Activated naive CD4-positive, alpha-beta T cell treated with anti-CD3 and anti-CD28 coated beads, Interleukin-2, amount 50 U/mL, for 72 hours (primary cell): ENCODE measurements at regions not wholly inside any gene's neighbourhood (a gene's known extent, or its start where the extent isn't known, plus 50 kb on each side); places are given as distances from the start of the nearest gene placed in this dataset.
"Not testable (repeated sequence)": the region's sequence is repeated elsewhere in the genome, so short reads cannot be mapped to it uniquely, and the experiment has no call there.

Experiments
- ATAC-seq, 2 donors: fragments of 150-1000 bp; cut with Tn5 transposase; 2 replicates each; pipeline ENCODE4 v1.10.0; 2021; ENCODE audit warnings: mild to moderate bottlenecking in 2 of 2, moderate library complexity in 2 of 2
- DNase-seq, 2 donors: peaks; one replicate each; pipeline ENCODE4 v3.0.0; 2021 to 2022; ENCODE audit warnings: low spot score in 2 of 2
- H3K27ac Mint-ChIP-seq, 2 donors: one replicate each; pipeline ENCODE4 v1.8.0; 2022; ENCODE audit warnings: mild to moderate bottlenecking in 2 of 2, mixed read lengths in 2 of 2
- H3K36me3 Mint-ChIP-seq, 2 donors: one replicate each; pipeline ENCODE4 v1.8.0; 2022; ENCODE audit warnings: mixed read lengths in 2 of 2
- H3K9me3 Mint-ChIP-seq, 2 donors: one replicate each; pipeline ENCODE4 v1.8.0; 2022; ENCODE audit warnings: mixed read lengths in 2 of 2

- Mint-ChIP-seq H3K36me3 (no peaks in the 10 kb centered on the region), H3K9me3 (no peaks in the 10 kb centered on the region), H3K27ac (no peak overlapping the region)
- ATAC-seq (peak in 1 of 2 donors; percentile 90), DNase-seq (no peak)
Measured at GRCh38 chr5:66285343-66285922, 141.3 kb downstream of the SREK1 start.

GRCh38 chr5:66291771-66292170, 147.7 kb downstream of the SREK1 start:
- Mint-ChIP-seq H3K9me3 (no peaks in the 10 kb centered on the region), H3K36me3 (no peaks in the 10 kb centered on the region), H3K27ac (no peak overlapping the region)
- no peak for DNase-seq
- ATAC-seq, result no peak

GRCh38 chr5:66293851-66294250, 149.8 kb downstream of the SREK1 start:
- not testable (repeated sequence) for DNase-seq, H3K36me3 Mint-ChIP-seq, H3K27ac Mint-ChIP-seq, ATAC-seq, H3K9me3 Mint-ChIP-seq

- no peak for ATAC-seq
- H3K36me3 Mint-ChIP-seq, result no peaks in the 10 kb centered on the region
- DNase-seq, result no peak
- H3K27ac Mint-ChIP-seq, result no peak overlapping the region
- no peaks in the 10 kb centered on the region for H3K9me3 Mint-ChIP-seq
Measured at GRCh38 chr5:66299463-66299862, 155.4 kb downstream of the SREK1 start.

GRCh38 chr5:66302344-66302743, 158.2 kb downstream of the SREK1 start:
- H3K36me3 Mint-ChIP-seq, result no peaks in the 10 kb centered on the region
- H3K27ac Mint-ChIP-seq, result no peak overlapping the region
- ATAC-seq, result no peak

GRCh38 chr5:66306105-66306843, 162.2 kb downstream of the SREK1 start:
- Mint-ChIP-seq H3K36me3 (no peaks in the 10 kb centered on the region), H3K27ac (no peak overlapping the region), H3K9me3 (no peaks in the 10 kb centered on the region)
- ATAC-seq (peak; percentile 61 to 62), DNase-seq (peak in 1 of 2 donors; percentile 38)

More at GRCh38 chr5:66302344-66302743, 158.2 kb downstream of the SREK1 start:
- no peak for DNase-seq
- H3K9me3 Mint-ChIP-seq, result no peaks in the 10 kb centered on the region

- Mint-ChIP-seq H3K9me3 (no peaks in the 10 kb centered on the region), H3K36me3 (no peaks in the 10 kb centered on the region), H3K27ac (no peak overlapping the region)
- ATAC-seq (no peak), DNase-seq (no peak)
Measured at GRCh38 chr5:66306844-66307315, 162.8 kb downstream of the SREK1 start.

- no peaks in the 10 kb centered on the region for H3K36me3 Mint-ChIP-seq
- peak in 1 of 2 donors; percentile 18 for DNase-seq
- H3K9me3 Mint-ChIP-seq, result no peaks in the 10 kb centered on the region
- H3K27ac Mint-ChIP-seq, result no peak overlapping the region
- peak; percentile 50 to 55 for ATAC-seq
Measured at GRCh38 chr5:66307647-66308241, 163.6 kb downstream of the SREK1 start.

GRCh38 chr5:66312266-66312665, 168.2 kb downstream of the SREK1 start:
- H3K27ac Mint-ChIP-seq, result no peak overlapping the region
- ATAC-seq (no peak), DNase-seq (no peak)
- peaks cover 0 to 4% of the 10 kb centered on the region in 2 donors for H3K36me3 Mint-ChIP-seq
- peaks cover 0 to 7% of the 10 kb centered on the region in 2 donors for H3K9me3 Mint-ChIP-seq

GRCh38 chr5:66315784-66316183, 171.7 kb downstream of the SREK1 start:
- no peak overlapping the region for H3K27ac Mint-ChIP-seq

GRCh38 chr5:66322786-66323528, 178.9 kb downstream of the SREK1 start:
- no peaks in the 10 kb centered on the region for H3K36me3 Mint-ChIP-seq
- no peak overlapping the region for H3K27ac Mint-ChIP-seq
- DNase-seq (no peak), ATAC-seq (no peak)
- no peaks in the 10 kb centered on the region for H3K9me3 Mint-ChIP-seq

More at GRCh38 chr5:66315784-66316183, 171.7 kb downstream of the SREK1 start:
- ATAC-seq, result no peak
- Mint-ChIP-seq H3K9me3 (peaks cover 0 to 7% of the 10 kb centered on the region in 2 donors), H3K36me3 (peaks cover 0 to 5% of the 10 kb centered on the region in 2 donors)
- DNase-seq, result no peak

- ATAC-seq (no peak), DNase-seq (no peak)
- Mint-ChIP-seq H3K36me3 (no peaks in the 10 kb centered on the region), H3K9me3 (peaks cover 0 to 3% of the 10 kb centered on the region in 2 donors), H3K27ac (no peak overlapping the region)
Measured at GRCh38 chr5:66323529-66323895, 179.4 kb downstream of the SREK1 start.

GRCh38 chr5:66324357-66324756, 180.3 kb downstream of the SREK1 start:
- Mint-ChIP-seq H3K9me3 (peaks cover 0 to 6% of the 10 kb centered on the region in 2 donors), H3K27ac (peak overlapping the region in 1 of 2 donors; percentile 10), H3K36me3 (no peaks in the 10 kb centered on the region)
- no peak for ATAC-seq
- DNase-seq, result no peak

GRCh38 chr5:66326276-66326675, 182.2 kb downstream of the SREK1 start:
- no peak for ATAC-seq
- Mint-ChIP-seq H3K36me3 (peaks cover 0 to 7% of the 10 kb centered on the region in 2 donors), H3K27ac (no peak overlapping the region), H3K9me3 (peaks cover 0 to 12% of the 10 kb centered on the region in 2 donors)
- no peak for DNase-seq

GRCh38 chr5:66327008-66327407, 182.9 kb downstream of the SREK1 start:
- Mint-ChIP-seq H3K9me3 (peaks cover 0 to 17% of the 10 kb centered on the region in 2 donors), H3K36me3 (peaks cover 0 to 13% of the 10 kb centered on the region in 2 donors), H3K27ac (no peak overlapping the region)
- DNase-seq (no peak), ATAC-seq (no peak)

GRCh38 chr5:66329078-66329477, 185.0 kb downstream of the SREK1 start:
- Mint-ChIP-seq H3K36me3 (peaks cover 0 to 19% of the 10 kb centered on the region in 2 donors), H3K9me3 (peaks cover 0 to 21% of the 10 kb centered on the region in 2 donors), H3K27ac (peak overlapping the region in 1 of 2 donors; percentile 17)
- DNase-seq (peak in 1 of 2 donors; percentile 26), ATAC-seq (peak; percentile 64 to 98)

GRCh38 chr5:66333192-66333591, 189.1 kb downstream of the SREK1 start:
- H3K36me3 Mint-ChIP-seq, result peaks cover 0 to 19% of the 10 kb centered on the region in 2 donors
- ATAC-seq, result no peak
- H3K27ac Mint-ChIP-seq, result no peak overlapping the region
- no peak for DNase-seq
- peaks cover 0 to 21% of the 10 kb centered on the region in 2 donors for H3K9me3 Mint-ChIP-seq
